ENCODE measurements at regions not wholly inside any gene's neighbourhood (a gene's known extent, or its start where the extent isn't known, plus 50 kb on each side); places are given as distances from the start of the nearest gene placed in this dataset.

- Histone ChIP-seq H3K4me3 (no peak overlapping the region), H3K4me1 (peaks cover 0 to 30% (median 4%) of the 10 kb centered on the region in 4 donors), H3K9me3 (no peaks in the 10 kb centered on the region), H3K27ac (no peak overlapping the region), H3K27me3 (no peaks in the 10 kb centered on the region), H3K36me3 (no peaks in the 10 kb centered on the region)
- TF ChIP-seq CTCF (IDR thresholded peaks at IDR 0.05) (no peak), POLR2A (IDR thresholded peaks at IDR 0.05) (no peak), EP300 (IDR thresholded peaks at IDR 0.05) (no peak)
- no peak for DNase-seq (ENCODE audit: low spot score in 2 of 2)
Observed at GRCh38 chr10:94065787-94066186, 72.1 kb downstream of the PLCE1 start.

- Histone ChIP-seq H3K4me3 (no peak overlapping the region), H3K4me1 (peaks cover 0 to 30% (median 4%) of the 10 kb centered on the region in 4 donors), H3K36me3 (no peaks in the 10 kb centered on the region), H3K27ac (no peak overlapping the region), H3K9me3 (no peaks in the 10 kb centered on the region), H3K27me3 (no peaks in the 10 kb centered on the region)
- DNase-seq (ENCODE audit: low spot score in 2 of 2): peak in 1 of 2 donors; percentile 15
- TF ChIP-seq CTCF (IDR thresholded peaks at IDR 0.05): no peak
- no peak for TF ChIP-seq EP300 (IDR thresholded peaks at IDR 0.05)
- no peak for TF ChIP-seq POLR2A (IDR thresholded peaks at IDR 0.05)
- 35 to 40% methylated on average over 6 of the region's 6 CpGs for WGBS, 2 donors
Observed at GRCh38 chr10:94066411-94066810, 72.7 kb downstream of the PLCE1 start.

GRCh38 chr10:94069884-94070283, 76.2 kb downstream of the PLCE1 start:
- Histone ChIP-seq H3K9me3 (no peaks in the 10 kb centered on the region), H3K36me3 (no peaks in the 10 kb centered on the region), H3K4me1 (peaks cover 0 to 19% (median 3%) of the 10 kb centered on the region in 4 donors), H3K27ac (no peak overlapping the region), H3K27me3 (no peaks in the 10 kb centered on the region), H3K4me3 (no peak overlapping the region)
- no peak for TF ChIP-seq POLR2A (IDR thresholded peaks at IDR 0.05)
- no peak for TF ChIP-seq CTCF (IDR thresholded peaks at IDR 0.05)
- TF ChIP-seq EP300 (IDR thresholded peaks at IDR 0.05): no peak
- WGBS, 2 donors: 37 to 43% methylated on average over 2 of the region's 2 CpGs
- DNase-seq (ENCODE audit: low spot score in 2 of 2): no peak

- 97 to 98% methylated on average over 1 of the region's 1 CpG for WGBS, 2 donors
- TF ChIP-seq EP300 (IDR thresholded peaks at IDR 0.05): no peak
- TF ChIP-seq CTCF (IDR thresholded peaks at IDR 0.05): no peak
- TF ChIP-seq POLR2A (IDR thresholded peaks at IDR 0.05): no peak
Observed at GRCh38 chr10:94074462-94074861, 80.7 kb downstream of the PLCE1 start.

GRCh38 chr10:94075506-94075905, 81.8 kb downstream of the PLCE1 start:
- WGBS, 2 donors: 61 to 70% methylated on average over 2 of the region's 2 CpGs
- H3K4me3 ChIP-seq: no peak overlapping the region
- no peaks in the 10 kb centered on the region for H3K36me3 ChIP-seq
- no peaks in the 10 kb centered on the region for H3K27me3 ChIP-seq
- H3K27ac ChIP-seq: peak overlapping the region in 1 of 4 donors; percentile 20
- peaks cover 0 to 24% (median 4%) of the 10 kb centered on the region in 4 donors for H3K4me1 ChIP-seq
- no peak for TF ChIP-seq POLR2A (IDR thresholded peaks at IDR 0.05)
- TF ChIP-seq EP300 (IDR thresholded peaks at IDR 0.05): no peak
- no peak for TF ChIP-seq CTCF (IDR thresholded peaks at IDR 0.05)
- H3K9me3 ChIP-seq: no peaks in the 10 kb centered on the region
- no peak for DNase-seq (ENCODE audit: low spot score in 2 of 2)

More at GRCh38 chr10:94074462-94074861, 80.7 kb downstream of the PLCE1 start:
- Histone ChIP-seq H3K9me3 (no peaks in the 10 kb centered on the region), H3K36me3 (no peaks in the 10 kb centered on the region), H3K4me1 (peaks cover 0 to 30% (median 4%) of the 10 kb centered on the region in 4 donors), H3K27ac (no peak overlapping the region), H3K4me3 (no peak overlapping the region), H3K27me3 (no peaks in the 10 kb centered on the region)
- no peak for DNase-seq (ENCODE audit: low spot score in 2 of 2)
